ENCODE measurements at regions not wholly inside any gene's neighbourhood (a gene's known extent, or its start where the extent isn't known, plus 50 kb on each side); places are given as distances from the start of the nearest gene placed in this dataset.

- no peak for DNase-seq (ENCODE audit: low read depth)
These were observed 146.4 kb downstream of the IRS1 start for GRCh38 chr2:226652983-226653765.

GRCh38 chr2:226652369-226652768, 147.3 kb downstream of the IRS1 start:
- peak; percentile 90 for DNase-seq (ENCODE audit: low read depth)

- peak; percentile 96 for DNase-seq (ENCODE audit: low read depth)
These were observed 149.6 kb downstream of the IRS1 start for GRCh38 chr2:226649871-226650660.

GRCh38 chr2:226649201-226649600, 150.4 kb downstream of the IRS1 start:
- no peak for DNase-seq (ENCODE audit: low read depth)

DNA sequence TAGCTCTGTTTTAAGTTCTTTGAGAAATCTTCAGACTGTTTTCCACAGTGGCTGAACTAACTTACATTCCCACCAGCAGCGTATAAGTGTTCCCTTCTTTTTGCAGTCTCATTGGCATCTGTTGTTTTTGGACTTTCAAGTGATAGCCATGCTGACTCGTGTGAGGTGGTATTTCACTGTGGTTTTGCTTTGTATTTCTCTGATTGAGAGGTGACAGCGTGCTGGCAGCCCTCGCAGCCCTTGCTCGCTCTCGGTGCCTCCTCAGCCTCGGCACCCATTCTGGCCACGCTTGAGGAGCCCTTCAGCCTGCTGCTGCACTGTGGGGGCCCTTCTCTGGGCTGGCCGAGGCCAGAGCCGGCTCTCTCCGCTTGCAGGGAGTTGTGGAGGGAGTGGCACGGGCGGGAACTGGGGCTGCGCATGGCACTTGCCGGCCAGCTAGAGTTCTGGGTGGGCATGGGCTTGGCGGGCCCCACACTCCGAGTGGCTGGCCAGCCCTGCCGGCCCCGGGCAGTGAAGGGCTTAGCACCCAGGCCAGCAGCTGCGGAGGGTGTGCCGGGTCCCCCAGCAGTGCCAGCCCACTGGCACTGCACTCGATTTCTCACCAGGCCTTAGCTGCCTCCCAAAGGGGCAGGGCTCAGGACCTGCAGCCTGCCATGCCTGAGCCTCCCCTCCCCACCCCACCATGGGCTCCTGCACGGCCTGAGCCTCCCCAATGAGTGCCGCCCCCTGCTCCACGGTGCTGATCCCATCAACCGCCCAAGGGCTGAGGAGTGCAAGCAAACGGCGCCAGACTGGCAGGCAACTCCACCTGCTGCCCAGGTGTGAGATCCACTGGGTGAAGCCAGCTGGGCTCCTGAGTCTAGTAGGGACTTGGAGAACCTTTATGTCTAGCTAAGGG, 151.8 kb downstream of the IRS1 start:
- DNase-seq (ENCODE audit: low read depth), result no peak

- no peak for DNase-seq (ENCODE audit: low read depth)
These were observed 155.2 kb downstream of the IRS1 start for GRCh38 chr2:226644399-226644865.

DNA sequence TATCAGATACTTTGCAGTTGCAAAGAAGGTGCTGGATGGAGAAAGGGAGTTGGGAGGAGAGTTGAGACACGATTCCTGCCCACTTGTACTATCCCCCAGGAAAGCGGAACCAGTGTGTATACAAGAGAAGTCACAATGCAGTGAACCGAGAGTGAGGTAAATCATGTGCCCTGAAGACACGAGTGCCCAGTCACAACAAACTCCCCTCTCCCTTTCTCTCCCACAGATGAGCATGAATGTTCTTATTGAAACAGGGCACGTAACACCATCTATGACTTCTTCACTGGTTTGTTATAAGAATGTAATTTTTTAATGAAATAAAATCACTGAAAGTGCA, 155.7 kb downstream of the IRS1 start:
- DNase-seq (ENCODE audit: low read depth), result no peak

DNA sequence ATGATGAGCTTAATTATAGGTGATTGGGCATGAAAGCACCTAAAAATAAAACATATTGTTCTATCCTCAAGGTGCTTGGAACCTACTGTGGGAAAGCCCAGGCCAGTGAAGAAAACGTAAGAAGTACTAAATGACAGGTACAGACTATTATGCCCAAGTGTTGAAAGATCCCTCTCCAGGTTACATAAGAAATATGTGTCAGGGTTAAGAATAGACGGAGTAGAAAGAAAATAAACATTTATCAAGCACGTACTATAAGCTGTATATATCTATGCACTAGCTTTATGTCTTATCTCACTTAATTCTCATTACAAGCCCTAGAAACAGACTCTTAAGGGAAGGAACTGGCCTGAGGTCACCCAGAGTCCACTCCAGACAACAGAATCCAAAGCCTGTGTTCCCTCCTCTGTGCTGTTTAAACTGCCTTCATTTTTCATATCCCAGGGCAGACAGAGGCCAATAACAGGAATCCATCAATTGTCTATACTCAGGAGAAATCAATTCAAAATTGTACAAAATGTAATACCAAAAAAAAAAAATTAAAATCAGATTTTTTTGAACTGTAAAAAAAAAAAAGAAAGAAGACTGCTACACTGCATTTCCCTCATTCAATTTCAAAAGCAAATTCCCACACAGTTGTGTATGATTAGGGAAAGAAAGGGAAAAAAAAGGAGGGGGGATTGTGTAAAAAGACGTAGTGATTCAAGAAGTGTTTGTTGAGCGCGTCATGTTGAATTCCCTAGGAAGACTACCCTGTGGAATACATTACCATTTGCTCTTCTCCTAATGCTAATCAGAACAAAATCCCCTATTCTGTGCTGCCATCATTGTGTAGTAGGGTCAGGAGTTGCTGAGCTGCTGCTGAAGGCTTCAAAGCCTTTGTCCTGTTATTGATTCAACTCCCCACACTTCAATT, 156.3 kb downstream of the IRS1 start:
- no peak for DNase-seq (ENCODE audit: low read depth)

DNA sequence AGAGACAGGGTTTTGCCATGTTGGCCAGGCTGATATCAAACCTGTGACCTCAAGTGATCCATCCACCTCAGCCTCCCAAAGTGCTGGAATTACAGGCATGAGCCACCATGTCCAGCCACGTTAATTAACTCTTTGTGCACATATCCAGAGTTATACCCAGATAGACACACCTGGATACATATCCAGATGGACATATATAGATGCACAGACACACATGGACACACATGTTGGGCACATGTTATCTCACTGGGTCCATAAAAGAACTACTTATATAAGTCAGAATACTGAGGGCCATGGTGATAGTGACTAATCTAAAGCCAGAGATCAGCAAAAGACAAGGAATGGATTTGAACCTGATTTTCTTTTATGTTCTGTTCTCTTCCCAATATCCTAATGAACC, 158.6 kb downstream of the IRS1 start:
- DNase-seq (ENCODE audit: low read depth), result no peak

DNA sequence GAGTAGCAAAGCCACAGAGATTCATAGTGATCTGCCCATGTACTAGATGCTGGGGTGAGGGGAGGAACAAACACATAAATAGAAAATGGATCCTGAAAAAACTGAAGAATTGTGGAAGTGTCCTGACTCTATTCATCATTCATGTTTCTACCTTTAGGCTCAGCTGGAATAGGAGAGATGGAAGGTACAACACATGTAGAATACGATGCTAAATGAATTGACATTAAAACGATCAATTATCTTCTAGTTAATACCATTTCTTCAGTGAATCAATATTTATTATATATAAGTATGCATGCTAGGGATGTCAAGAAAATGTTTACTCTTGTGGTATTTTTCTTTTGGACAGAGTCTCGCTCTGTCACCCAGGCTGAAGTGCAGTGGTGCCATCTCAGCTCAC, 159.1 kb downstream of the IRS1 start:
- no peak for DNase-seq (ENCODE audit: low read depth)

DNA sequence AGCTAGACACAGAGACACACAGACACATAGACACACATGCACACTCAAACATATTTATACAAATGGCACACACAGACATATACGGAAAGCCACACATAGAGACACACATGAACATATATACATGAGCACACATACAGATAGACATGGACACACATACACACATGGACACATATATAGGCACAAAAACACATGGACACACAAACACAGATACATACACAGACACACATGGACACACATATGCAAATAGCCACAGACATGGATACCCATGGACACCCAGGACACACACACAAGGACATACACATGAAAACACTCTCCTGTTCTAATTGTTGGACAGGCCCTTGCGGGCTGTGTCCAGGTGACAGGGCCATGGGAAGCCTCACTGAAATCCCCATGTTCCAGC, 160.1 kb downstream of the IRS1 start:
- DNase-seq (ENCODE audit: low read depth), result no peak

GRCh38 chr2:226638576-226638975, 161.0 kb downstream of the IRS1 start:
- DNase-seq (ENCODE audit: low read depth), result no peak

DNA sequence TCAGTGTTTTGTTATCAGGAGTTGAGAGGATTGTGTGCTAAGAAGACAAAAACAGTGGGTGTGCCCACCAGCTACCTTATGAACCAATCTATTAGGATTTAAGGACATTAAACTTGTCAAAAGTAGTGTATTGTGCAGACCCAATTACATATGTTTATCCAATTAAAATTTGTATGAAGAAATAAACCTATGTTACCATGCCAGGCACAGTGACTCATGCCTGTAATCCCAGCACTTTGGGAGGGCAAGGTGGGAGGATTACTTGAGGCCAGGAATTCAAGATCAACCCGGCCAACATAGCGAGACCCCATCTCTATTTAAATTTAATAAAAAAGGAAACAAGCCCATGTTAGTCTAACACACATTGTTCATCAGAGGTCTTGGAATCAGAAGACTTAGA, 162.2 kb downstream of the IRS1 start:
- no peak for DNase-seq (ENCODE audit: low read depth)

GRCh38 chr2:226636586-226636985, 163.0 kb downstream of the IRS1 start:
- DNase-seq (ENCODE audit: low read depth), result no peak

DNA sequence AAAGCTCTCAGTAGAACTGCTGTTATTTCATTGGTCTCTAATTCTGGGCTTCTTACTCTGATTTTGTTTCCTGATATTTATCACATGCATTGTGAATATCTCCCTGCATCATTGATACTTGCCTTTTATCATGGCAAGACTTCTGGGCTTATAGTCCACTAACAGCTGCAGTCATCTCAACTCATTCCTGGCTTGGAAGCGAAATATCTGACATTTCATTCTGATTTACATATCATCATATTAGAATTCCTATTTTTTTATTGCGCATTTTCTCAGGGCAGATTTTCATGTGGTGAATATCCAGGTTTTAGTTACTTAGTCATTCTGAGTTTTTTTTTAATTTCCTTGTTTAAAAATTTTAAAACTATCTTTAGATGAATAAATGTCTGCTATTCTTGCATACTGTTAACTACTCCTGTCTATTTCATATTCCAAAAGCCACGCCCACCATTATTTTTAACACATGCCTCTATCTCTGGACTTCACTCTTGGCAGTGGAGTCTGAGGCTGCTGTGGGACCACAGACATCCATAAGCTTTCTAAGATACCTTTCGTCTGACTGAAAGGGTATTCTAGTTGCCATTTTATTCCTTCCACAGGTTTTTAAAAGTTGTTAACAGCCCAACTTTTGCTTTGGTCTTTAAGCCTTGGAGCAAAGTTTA, 164.5 kb downstream of the IRS1 start:
- DNase-seq (ENCODE audit: low read depth), result no peak

DNA sequence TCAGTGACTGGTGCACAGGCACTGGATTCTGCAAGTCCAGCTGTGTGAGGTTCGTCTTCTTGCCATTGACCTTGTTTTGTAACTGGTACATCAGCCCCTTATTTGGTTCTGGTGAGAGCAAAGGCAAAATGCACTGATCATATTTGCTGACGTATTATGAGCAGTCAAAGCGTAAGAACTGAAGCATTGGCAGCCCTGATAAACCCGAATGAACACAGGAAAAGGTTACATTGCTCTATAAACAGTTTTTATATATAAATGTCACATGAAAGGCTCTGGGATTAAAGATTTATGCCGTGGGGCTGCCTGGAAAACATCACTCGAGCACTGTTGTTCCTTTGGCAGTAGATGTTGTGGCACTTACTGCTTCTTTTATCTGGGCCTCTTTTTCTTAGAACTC, 167.9 kb downstream of the IRS1 start:
- no peak for DNase-seq (ENCODE audit: low read depth)

GRCh38 chr2:226631187-226631586, 168.4 kb downstream of the IRS1 start:
- no peak for DNase-seq (ENCODE audit: low read depth)

DNA sequence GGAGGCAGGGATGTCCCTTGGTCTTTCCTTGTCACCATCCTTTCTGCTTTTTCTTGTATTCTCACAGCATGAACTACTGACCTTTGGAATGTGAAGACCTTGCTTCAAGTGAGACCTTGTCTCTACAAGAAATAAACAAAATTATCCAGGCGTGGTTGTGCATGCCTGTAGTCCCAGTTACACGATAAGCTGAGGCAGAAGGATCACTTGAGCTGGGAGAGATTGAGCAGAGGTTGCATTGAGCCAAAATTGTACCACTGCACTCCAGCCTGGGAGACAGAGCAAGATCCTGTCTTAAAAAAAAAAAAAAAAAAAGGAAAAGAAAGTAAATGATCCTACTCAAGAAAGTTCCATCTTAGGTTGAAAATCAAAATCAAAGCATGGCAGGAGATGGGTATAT, 173.7 kb downstream of the IRS1 start:
- no peak for DNase-seq (ENCODE audit: low read depth)

DNA sequence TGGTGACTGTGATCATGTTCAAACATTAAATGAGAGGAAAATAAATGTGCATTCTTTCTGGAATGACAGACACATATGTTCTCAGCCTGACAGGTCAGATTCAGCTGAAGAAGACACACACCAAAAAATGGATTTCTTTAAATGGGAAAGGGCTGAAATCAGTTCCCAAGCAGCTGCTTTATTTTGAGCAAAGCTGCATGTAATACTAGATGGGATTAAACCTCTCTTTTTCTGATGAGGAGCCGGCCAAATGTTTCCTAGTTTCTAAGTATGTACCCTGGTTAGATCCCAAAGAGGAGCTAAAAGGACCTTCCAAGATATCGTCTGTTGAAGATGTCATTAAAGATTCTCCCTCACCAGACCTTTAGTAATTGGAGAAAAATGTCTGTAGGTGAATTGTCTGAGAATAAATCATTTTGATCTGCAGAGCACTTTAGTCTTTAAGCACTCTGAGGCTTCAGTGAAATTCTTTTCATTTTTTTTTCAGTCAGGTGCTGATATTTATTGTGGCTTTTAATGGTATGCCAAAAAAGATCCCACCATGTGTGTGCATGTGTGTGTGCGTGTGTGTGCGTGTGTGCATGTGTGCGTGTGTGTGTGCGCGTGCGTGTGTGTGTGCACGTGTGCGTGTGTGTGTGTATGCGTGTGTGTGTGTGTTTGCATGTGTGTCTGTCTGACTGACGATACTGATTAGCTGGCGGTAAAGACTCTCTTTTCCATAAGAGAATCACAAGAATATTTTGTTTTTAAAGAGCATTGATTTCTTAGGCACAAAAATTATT, 175.8 kb downstream of the IRS1 start:
- no peak for DNase-seq (ENCODE audit: low read depth)

DNA sequence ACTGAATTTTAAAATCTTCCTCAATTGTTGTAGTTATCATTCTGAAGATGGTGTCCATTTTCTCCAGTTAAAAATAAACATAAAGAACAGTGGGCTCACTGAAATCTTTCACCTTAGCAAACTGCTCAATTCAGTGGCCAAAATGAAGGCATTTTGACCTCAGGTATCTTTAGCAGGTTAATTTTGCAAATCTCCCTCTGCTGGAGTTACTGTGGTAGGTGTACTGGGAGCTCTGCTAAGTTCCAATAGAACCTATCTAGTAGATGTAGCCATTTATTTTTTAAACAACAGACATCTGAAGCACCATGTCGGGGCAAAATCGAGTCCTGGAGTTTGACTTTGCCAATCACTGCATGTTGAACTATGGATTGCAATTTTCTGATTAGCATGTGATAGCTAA, 177.1 kb downstream of the IRS1 start:
- DNase-seq (ENCODE audit: low read depth), result no peak

Data from GM04504 (cell line).